HG02763 (cell line): ENCODE measurements at regions not wholly inside any gene's neighbourhood (a gene's known extent, or its start where the extent isn't known, plus 50 kb on each side); places are given as distances from the start of the nearest gene placed in this dataset.

Experiments
- ATAC-seq: cut with Tn5 transposase; IDR thresholded peaks from one replicate; pipeline ENCODE4 v1.9.1; 2021; ENCODE audit warnings: mild to moderate bottlenecking, moderate library complexity; ENCODE audit not compliant: unreplicated experiment

DNA sequence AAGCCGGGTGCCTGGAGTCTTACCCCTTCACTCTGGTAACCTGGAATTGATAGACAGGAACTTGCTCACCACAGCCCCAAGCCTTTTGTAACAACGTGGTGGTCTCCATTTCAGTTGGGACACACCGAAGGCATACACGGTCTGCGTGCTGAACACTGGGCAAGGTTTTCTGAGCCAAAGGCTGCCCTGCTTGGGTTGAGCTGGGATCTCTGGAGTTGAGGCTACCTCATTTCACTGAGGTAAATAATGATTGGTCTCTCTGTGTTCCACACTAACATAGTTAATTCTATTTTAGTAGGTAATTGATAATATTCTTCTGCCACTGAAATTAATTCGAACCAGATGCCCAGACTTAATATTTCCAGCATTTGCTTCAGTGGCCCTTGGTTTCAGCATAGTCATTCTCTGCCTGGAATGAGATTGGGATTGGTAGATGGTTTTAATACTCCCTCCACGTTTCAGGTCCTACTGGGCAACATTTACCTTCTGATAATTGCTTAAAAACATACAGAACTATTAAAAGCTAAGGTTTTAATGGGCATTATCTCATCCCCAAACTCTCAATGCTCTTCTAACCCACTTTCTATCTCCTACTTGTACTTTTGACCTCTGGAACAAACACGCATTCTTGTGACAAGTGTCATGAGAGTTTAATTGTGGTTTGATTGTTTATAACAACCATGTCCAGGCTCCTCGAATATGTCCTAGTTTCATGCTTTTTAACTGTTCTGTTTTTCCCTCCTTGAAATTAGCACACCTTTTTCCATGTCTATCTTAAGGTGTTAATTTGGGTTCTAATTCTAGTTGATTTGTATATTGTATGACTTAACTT is 202.3 kb upstream of the KLF6 start:
- ATAC-seq: no peak

GRCh38 chr10:3986493-3987142 is 201.6 kb upstream of the KLF6 start:
- no peak for ATAC-seq

DNA sequence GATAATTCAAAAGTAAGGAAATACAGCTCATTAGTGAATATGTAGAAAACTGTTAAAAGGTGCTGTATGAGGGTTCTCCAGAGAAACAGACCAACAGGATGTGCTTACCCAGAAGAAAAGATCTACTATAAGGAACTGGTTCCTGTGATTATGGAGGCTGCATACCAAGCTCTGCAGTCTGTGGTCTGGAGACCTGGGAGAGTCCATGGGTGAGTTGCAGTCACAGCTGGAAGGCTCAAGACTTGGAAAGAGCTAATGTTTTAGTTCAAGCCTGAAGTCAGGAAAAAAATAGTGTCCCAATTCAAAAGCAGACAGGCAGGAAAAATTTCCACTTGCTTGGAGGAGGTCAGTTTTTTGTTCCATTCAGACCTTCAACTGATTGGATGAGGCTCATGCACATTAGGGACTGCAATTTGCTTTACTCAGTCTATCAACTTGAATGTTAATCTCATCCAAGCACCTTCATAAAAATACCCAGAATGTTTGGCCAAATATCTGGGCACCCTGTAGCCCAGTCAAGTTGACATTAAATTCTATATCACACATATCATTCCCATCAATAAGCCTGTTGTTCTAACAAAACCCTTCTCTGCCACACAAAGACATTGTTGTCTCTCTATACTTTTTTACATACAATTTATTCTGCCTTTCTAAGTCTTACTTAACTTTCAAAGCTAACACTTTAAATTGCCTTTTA is 197.9 kb upstream of the KLF6 start:
- ATAC-seq: no peak

DNA sequence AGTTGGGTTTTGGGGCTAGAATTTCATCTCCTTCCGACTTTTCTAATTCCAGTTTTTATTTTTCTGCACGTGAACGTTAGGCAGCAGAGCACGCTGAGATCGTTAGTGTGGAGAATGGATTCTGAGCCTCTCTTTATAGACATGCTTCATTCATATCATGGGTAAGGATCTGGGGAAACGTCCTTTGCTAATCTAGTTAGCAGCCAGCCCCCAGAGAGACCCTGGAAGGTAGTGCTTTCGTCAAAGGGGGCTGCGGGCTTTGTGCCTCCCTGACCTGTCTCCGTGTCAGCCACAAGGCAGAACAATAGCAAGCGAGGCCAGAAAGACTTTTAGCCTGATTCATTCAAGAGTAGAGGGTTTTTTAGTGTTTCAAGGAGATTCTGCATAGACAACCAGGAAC is 196.3 kb upstream of the KLF6 start:
- ATAC-seq: no peak

- no peak for ATAC-seq
These were observed 195.7 kb upstream of the KLF6 start for GRCh38 chr10:3980660-3981059.

- no peak for ATAC-seq
These were observed 195.1 kb upstream of the KLF6 start for GRCh38 chr10:3980144-3980543.

- no peak for ATAC-seq
These were observed 193.8 kb upstream of the KLF6 start for GRCh38 chr10:3978761-3979160.

DNA sequence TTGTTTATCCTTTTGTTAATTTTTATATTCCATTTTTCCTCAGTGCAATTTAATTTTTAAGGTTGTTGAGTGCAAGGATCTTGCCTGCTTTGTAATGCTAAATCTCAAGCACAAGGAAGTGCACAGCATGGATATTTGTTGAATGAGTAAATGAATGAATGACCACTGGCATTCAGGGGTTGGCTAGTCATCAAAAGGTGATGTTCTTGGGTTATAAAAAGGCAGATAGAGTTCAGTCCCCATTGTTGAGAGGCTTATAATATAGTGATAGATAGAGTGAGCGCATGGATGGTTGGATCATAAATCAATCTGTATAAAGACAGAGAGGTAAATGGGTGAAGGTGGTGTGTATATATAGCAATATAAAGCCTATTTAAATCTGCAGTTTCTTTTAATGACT is 193.2 kb upstream of the KLF6 start:
- no peak for ATAC-seq

DNA sequence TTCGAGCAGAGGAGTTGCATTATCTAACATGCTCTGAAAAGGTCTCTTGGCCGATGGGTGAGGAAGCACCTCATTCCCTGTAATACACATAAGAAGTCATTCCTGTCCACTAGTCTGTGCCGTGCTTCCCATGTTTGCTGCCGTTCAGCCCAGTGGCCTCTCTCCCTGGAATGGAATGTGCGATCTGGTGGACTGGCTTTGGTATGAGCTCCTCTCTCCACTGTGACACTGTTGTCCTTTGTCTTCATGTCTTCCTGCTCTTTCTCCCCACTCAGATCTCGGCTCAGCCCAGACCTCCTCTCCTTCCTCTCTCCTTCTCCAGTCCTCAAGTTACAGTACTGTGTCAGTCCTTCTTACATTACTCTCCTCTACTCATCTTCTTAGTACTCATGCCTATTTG is 192.8 kb upstream of the KLF6 start:
- ATAC-seq: no peak

DNA sequence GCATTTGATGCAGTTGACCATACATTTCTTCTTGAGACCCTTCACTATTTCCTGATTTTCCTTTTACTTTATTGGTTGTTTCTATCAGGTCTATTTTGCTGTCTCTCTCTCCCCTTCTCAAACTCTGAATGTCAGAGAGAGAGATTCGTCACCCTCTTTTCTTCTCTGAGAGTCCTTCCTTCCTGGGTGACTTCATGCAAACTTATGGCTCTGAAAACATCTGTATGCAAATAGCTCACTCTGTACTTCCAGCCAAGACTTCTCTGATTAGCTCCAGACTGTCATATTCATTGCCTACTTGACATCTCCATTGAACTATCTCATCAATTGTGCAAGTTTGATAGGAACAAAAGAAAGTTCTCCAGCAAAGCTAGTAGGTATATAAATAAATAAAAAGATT is 191.7 kb upstream of the KLF6 start:
- ATAC-seq: no peak

DNA sequence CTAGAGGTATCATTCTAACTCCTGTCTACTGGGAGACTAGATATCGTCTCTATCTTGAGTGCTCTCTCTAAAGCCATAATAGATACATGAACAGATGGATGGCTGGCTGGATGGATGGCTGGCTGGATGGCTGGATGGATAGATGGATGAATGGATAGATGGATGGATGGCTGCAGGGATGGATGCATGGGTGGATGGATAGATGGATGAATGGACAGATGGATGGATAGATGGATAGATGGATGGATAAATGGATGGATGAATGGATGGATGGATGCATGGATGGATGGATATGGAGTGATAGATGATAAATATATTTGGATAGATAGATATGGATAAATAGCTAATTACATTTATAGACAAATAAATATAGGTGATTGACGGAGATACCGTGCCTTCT is 191.2 kb upstream of the KLF6 start:
- ATAC-seq: no peak

DNA sequence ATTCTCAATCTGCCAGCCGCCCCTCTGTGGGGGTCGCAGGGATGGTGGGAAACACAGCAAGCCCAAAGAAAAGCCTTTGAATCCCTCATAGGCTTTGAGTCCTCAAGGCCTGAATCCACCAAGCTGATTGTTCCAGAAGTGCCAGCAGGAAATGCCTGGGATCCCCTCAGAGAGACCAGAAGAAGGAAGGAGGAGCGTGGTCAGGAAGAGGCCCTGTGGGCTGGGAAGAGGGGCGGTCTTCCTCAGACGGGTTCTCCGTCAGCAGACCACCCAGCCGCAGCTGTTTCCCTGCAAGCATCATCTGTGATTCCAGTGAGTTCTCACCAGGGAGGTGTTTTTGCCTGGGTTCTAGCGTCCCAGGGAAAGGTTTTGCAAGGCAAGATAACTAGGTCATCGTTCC is 190.0 kb upstream of the KLF6 start:
- no peak for ATAC-seq

DNA sequence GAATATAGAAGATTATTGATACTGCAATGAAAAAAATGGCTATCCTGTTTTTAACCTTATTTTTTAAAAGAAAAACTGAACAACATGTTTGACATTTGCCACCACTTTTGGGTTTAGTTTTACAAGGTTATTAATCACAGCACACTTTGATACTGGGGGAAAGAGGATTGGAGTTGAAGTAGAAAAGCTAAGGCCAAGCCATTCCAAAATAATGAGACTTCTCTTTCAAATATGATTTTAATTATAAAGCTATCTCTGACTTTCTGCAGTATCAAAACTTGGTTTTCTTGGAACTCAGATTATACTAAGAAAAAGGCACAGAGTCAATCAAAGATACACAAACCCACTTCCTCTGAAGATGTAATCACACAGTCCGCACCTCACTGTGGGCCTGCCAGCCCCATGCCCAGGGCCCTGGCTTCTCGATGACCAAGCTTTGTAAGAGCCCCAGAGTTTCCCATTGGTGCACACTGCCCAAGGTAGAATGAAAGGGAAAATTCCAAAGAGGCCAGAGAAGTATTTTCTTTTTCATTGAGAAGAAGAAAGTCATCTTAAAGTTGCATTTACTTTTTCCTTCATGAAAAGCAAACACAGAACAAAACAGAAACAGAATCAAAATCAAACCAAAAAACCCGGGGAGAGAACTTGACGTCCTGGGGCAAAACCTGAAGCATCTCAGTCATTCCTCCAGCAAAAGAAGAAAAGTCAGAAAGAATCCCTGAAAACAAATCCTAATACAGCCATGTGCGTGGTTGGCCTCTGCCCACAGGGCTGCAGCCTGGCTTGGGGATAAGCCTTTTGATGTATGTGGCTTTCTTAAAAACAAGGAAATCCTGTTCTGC is 187.7 kb upstream of the KLF6 start:
- no peak for ATAC-seq

DNA sequence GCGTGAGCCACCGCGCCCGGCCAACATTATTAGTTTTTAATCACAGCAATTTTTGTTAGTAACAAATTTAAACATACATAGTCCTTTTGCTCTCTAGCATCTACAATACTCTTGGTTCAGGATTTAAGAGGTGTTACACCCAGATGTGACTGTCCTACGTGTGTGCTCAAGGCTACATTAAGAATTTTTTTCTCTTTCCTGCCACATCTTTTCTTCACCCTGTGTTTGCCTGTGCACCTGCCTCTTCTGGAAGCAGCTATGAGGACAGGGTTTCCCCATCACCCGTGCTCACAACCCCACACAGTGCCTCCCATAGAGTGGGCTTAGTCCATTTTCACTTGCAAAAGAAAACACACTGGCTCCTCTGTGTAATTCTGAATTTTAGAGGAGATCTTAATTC is 186.7 kb upstream of the KLF6 start:
- ATAC-seq: no peak

GRCh38 chr10:3969876-3970666 is 185.1 kb upstream of the KLF6 start:
- ATAC-seq: no peak

DNA sequence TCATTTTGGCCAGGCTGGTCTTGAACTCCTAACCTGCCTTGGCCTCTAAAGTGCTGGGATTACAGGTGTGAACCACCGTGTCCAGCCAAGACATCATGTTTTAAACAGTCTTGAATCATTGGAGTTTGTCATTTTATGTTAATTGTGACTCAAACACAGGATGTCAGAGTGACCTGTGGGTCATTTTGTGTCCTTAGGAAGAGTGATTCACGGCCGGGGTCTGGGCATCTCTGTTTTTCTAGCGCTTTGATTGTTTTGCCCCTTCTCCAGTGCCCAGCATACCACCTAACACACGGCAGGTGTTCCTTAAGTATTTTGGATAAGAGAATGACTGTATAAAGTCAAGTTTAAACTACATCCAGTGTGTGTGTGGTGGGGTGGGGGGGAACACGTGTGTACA is 183.7 kb upstream of the KLF6 start:
- ATAC-seq: no peak

DNA sequence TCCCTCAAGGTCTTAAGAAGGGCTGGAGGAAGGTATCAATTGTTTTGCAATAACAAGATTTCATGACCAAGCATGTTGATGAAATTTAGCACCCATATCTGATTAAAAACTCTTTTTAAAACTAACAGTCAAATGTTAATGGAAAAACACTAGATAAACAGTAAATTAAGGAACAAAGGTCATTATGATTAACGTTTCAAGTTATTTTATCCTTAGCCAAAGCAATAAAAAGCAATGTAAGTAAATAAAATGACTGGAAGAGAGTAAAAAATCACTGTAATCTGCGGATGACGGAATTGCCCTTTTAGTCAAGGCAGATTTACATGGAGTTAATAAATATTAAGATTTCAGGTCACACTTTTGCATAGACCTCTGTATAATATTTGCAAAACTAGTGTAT is 179.5 kb upstream of the KLF6 start:
- ATAC-seq: no peak

DNA sequence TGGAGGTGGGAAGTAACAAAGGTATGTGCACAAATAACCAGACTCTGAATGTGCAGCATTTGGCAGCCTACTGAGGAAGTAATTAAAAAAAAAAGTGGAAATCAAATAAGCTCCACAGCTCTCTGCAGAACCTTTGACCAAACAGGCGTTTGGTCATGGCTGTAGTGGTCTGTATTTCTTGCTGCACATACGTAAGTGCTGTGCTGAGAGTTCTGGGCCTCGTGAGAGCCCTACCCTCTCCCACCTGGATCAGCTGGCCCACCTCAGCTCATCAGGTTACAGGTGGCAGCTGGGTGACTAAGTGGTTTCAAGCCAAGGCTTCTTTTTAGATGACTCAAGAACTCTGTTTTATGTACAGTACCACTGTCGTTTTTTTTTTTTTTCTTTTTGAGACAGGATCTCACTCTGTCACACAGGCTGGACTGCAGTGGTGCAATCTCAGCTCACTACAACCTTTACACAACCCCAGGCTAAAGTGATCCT is 178.2 kb upstream of the KLF6 start:
- no peak for ATAC-seq

DNA sequence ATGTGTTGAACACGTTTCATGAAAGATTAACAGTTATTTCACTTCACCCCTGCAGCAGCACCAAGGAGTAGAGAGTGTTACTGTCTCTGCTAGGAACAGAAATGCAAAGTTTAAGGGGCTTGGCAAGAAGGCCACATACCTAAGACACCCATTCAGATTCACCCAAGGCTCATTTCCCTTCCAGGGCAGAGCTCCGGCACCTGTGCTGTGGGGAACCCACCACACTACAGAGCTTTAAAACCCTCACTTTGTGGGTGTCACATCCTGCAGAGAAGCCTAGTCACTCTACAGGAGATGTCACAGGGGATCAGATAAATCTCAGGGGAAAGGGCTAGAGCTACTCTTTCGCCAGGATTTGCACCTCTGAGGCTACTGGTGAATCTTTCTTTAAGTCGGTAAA is 176.1 kb upstream of the KLF6 start:
- ATAC-seq: peak; percentile 58

GRCh38 chr10:3960496-3960895 is 175.5 kb upstream of the KLF6 start:
- no peak for ATAC-seq
